Left renal cortex interstitium (tissue), 4 donors: ENCODE measurements at regions not wholly inside any gene's neighbourhood (a gene's known extent, or its start where the extent isn't known, plus 50 kb on each side); places are given as distances from the start of the nearest gene placed in this dataset.

Experiments used
- DNase-seq, 4 donors: peaks; one replicate each; pipeline ENCODE4 v3.0.0-alpha.2; 2013; ENCODE audit warnings: low read depth in 4 of 4, low spot score in 2 of 4, missing footprints in 1 of 4

- DNase-seq: no peak
Measured at GRCh38 chr12:31785318-31785717, 56.5 kb upstream of the AMN1 start.

- DNase-seq: no peak
Measured at GRCh38 chr12:31783996-31784645, 55.3 kb upstream of the AMN1 start.

- no peak for DNase-seq
Measured at GRCh38 chr12:31783556-31783955, 54.7 kb upstream of the AMN1 start.

- no peak for DNase-seq
Measured at GRCh38 chr12:31781894-31782540, 53.2 kb upstream of the AMN1 start.

GRCh38 chr12:31780096-31780495, 51.3 kb upstream of the AMN1 start:
- DNase-seq: no peak

- DNase-seq: no peak
Measured at GRCh38 chr12:31778687-31779086, 49.9 kb upstream of the AMN1 start.
